Liver (tissue), 8 donors: ENCODE measurements at regions not wholly inside any gene's neighbourhood (a gene's known extent, or its start where the extent isn't known, plus 50 kb on each side); places are given as distances from the start of the nearest gene placed in this dataset.

ENCODE experiments used
- DNase-seq: peaks from one replicate; pipeline ENCODE4 v3.0.0-alpha.2; 2017; ENCODE audit warnings: low spot score
- H3K27ac ChIP-seq, 2 donors: one replicate each; pipeline ENCODE4 v1.7.0; 2013; ENCODE audit warnings: inconsistent platforms in 2 of 2, low read length in 2 of 2, control low read depth in 1 of 2, low read depth in 1 of 2, mild to moderate bottlenecking in 1 of 2
- H3K27me3 ChIP-seq, 4 donors: one replicate each; pipeline versions ENCODE4 v1.6.1 to v1.7.0; 2013; ENCODE audit warnings: low read length in 3 of 4, inconsistent platforms in 1 of 4, mild to moderate bottlenecking in 1 of 4, moderate library complexity in 1 of 4; ENCODE audit not compliant: control insufficient read depth in 4 of 4, insufficient read depth in 4 of 4
- H3K36me3 ChIP-seq, 4 donors: one replicate each; pipeline versions ENCODE4 v1.6.1 to v1.7.0; 2013; ENCODE audit warnings: low read length in 3 of 4, mild to moderate bottlenecking in 3 of 4, low read depth in 1 of 4, moderate library complexity in 1 of 4; ENCODE audit not compliant: control insufficient read depth in 4 of 4, insufficient read depth in 3 of 4
- H3K4me1 ChIP-seq, 4 donors: one replicate each; pipeline versions ENCODE4 v1.6.1 to v1.7.0; 2013; ENCODE audit warnings: low read length in 3 of 4, mild to moderate bottlenecking in 3 of 4, moderate library complexity in 1 of 4; ENCODE audit not compliant: control insufficient read depth in 4 of 4, insufficient read depth in 4 of 4
- H3K4me3 ChIP-seq, 3 donors: one replicate each; pipeline versions ENCODE4 v1.6.1 to v1.7.0; 2013; ENCODE audit warnings: low read length in 3 of 3, control low read depth in 1 of 3, low read depth in 1 of 3, mild to moderate bottlenecking in 1 of 3
- H3K9ac ChIP-seq, 2 donors: one replicate each; pipeline ENCODE4 v1.7.0; 2013; ENCODE audit warnings: low read length in 2 of 2, mild to moderate bottlenecking in 2 of 2, moderate library complexity in 2 of 2, control low read depth in 1 of 2, low read depth in 1 of 2
- H3K9me3 ChIP-seq, 4 donors: one replicate each; pipeline versions ENCODE4 v1.6.1 to v1.7.0; 2013; ENCODE audit warnings: low read length in 3 of 4; ENCODE audit not compliant: control insufficient read depth in 4 of 4
- EGR1 ChIP-seq, 2 donors: IDR thresholded peaks; 2 replicates each; pipeline ENCODE4 v1.6.1; 2016 to 2018; ENCODE audit warnings: antibody characterized with exemption in 2 of 2, low read depth in 2 of 2
- FOXA1 ChIP-seq: IDR thresholded peaks from 2 replicates; pipeline ENCODE4 v1.6.1; 2016; ENCODE audit warnings: antibody characterized with exemption
- FOXA2 ChIP-seq: IDR thresholded peaks from 2 replicates; pipeline ENCODE4 v1.6.1; 2016; ENCODE audit warnings: antibody characterized with exemption
- HNF4A ChIP-seq, 2 donors: conservative IDR thresholded peaks; 2 replicates each; pipeline ENCODE4 v1.6.1; 2016; ENCODE audit warnings: antibody characterized with exemption in 2 of 2, mild to moderate bottlenecking in 2 of 2
- HNF4G ChIP-seq: IDR thresholded peaks from 2 replicates; pipeline ENCODE4 v1.6.1; 2016; ENCODE audit warnings: antibody characterized with exemption
- JUND ChIP-seq, 2 donors: IDR thresholded peaks; 2 replicates each; pipeline ENCODE4 v1.6.1; 2016; ENCODE audit warnings: antibody characterized with exemption in 2 of 2
- NR2F2 ChIP-seq: IDR thresholded peaks from 2 replicates; pipeline ENCODE4 v1.6.1; 2016; ENCODE audit warnings: antibody characterized with exemption
- RAD21 ChIP-seq, 2 donors: IDR thresholded peaks; 2 replicates each; pipeline ENCODE4 v1.6.1; 2016; ENCODE audit warnings: antibody characterized with exemption in 2 of 2, mild to moderate bottlenecking in 2 of 2
- RXRA ChIP-seq, 2 donors: IDR thresholded peaks; 2 replicates each; pipeline ENCODE4 v1.6.1; 2017 to 2018; ENCODE audit warnings: antibody characterized with exemption in 2 of 2, mild to moderate bottlenecking in 1 of 2
- SP1 ChIP-seq: IDR thresholded peaks from 2 replicates; pipeline ENCODE4 v1.6.1; 2018; ENCODE audit warnings: antibody characterized with exemption, mild to moderate bottlenecking
- TAF1 ChIP-seq: conservative IDR thresholded peaks from 2 replicates; pipeline ENCODE4 v1.6.1; 2016; ENCODE audit warnings: antibody characterized with exemption, mild to moderate bottlenecking
- YY1 ChIP-seq: IDR thresholded peaks from 2 replicates; pipeline ENCODE4 v1.6.1; 2016; ENCODE audit warnings: antibody characterized with exemption, mild to moderate bottlenecking
- WGBS: extraction: QIAGEN DNeasy Blood & Tissue Kit; methylation state at CpG from one replicate; pipeline ENCODE4 v1.1.7; 2013; 5-methylcytosine and 5-hydroxymethylcytosine counted together
- TF ChIP-seq, protein P1 (sequence below): fragments of 150-350 bp; IDR thresholded peaks from 2 replicates; pipeline ENCODE4 v1.5.1; 2017; ENCODE audit warnings: improper control_type of control experiment, low read depth, low read length; ENCODE audit not compliant: missing input control
- TF ChIP-seq, protein P2 (sequence below): IDR thresholded peaks from 2 replicates; pipeline ENCODE4 v1.6.1; 2016; ENCODE audit warnings: antibody characterized with exemption
- TF ChIP-seq, protein P3 (sequence below): IDR thresholded peaks from 2 replicates; pipeline ENCODE4 v1.6.1; 2016; ENCODE audit warnings: antibody characterized with exemption
- TF ChIP-seq, protein P4 (sequence below): IDR thresholded peaks from 2 replicates; pipeline ENCODE4 v1.6.1; 2016; ENCODE audit warnings: antibody characterized with exemption, mild to moderate bottlenecking
- TF ChIP-seq, protein P5 (sequence below): IDR thresholded peaks from 2 replicates; pipeline ENCODE4 v1.6.1; 2016; ENCODE audit warnings: antibody characterized with exemption
- donor health status: healthy.
- donor health status: healthy.
- donor health status: healthy.
- donor health status: healthy.
- donor health status: healthy.

DNA sequence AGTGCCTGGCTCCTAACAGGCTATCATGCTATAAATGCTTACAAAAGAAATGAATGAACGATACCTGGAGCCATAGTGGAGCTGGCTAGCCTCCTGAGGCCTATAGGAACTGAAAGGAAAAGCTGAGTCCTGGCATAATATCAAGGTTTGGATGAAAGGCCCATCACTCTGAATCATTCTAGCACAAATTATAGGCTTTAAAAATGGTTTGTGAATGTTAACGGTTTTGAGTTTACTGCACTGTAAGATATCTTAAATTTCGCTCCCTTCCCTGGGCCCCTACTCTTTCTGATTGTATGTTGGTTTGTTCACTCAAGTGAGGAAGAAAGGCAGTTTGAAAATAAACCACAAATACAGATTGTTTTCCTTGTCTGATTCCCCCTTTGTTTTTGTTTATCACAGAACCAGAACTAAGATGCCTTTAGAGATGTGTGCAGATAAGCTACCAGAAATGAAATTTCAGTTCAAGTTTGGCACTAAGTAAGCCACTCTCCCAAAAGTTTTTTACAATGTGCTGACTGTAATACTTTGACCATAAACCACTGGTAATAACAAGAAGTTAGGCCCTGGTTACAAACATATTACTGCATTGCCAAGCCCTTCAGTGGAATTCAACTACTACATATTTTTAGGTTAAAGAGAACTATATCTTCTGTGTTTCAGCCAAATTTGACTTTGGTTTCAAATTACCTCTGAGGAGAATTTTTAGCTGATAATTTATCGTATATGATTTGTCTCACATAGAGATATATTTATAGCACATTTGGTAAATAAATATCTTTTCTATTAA, 89.5 kb downstream of the ALX1 start:
- no peaks in the 10 kb centered on the region for H3K4me1 ChIP-seq
- 87% methylated on average over 4 of the region's 4 CpGs for WGBS

DNA sequence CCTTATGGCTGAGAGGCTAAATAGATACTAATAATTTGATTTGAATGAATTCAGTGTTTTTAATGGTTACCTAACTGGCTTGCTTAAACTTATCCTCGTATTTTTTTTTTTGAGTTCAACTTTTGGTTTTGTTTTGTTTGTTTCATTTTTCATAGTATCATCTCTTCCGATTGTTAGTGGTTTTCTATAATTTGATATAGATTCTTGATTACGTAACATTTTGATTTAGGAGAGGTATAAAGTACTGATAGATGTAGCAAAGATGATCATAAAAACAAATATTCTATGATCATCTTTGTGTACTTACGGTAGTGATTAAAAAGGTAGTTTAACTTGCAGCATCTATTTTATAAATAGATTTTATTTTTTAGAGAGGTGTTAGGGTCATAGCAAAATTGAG, 93.0 kb downstream of the ALX1 start:
- Histone ChIP-seq H3K36me3 (no peaks in the 10 kb centered on the region), H3K9me3 (no peaks in the 10 kb centered on the region), H3K27me3 (no peaks in the 10 kb centered on the region), H3K4me3 (no peak overlapping the region), H3K9ac (no peak overlapping the region), H3K27ac (no peak overlapping the region), H3K4me1 (no peaks in the 10 kb centered on the region)
- 92% methylated on average over 4 of the region's 4 CpGs for WGBS
- DNase-seq: no peak
- TF ChIP-seq, protein P1, sequence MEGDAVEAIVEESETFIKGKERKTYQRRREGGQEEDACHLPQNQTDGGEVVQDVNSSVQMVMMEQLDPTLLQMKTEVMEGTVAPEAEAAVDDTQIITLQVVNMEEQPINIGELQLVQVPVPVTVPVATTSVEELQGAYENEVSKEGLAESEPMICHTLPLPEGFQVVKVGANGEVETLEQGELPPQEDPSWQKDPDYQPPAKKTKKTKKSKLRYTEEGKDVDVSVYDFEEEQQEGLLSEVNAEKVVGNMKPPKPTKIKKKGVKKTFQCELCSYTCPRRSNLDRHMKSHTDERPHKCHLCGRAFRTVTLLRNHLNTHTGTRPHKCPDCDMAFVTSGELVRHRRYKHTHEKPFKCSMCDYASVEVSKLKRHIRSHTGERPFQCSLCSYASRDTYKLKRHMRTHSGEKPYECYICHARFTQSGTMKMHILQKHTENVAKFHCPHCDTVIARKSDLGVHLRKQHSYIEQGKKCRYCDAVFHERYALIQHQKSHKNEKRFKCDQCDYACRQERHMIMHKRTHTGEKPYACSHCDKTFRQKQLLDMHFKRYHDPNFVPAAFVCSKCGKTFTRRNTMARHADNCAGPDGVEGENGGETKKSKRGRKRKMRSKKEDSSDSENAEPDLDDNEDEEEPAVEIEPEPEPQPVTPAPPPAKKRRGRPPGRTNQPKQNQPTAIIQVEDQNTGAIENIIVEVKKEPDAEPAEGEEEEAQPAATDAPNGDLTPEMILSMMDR: no peak
- TF ChIP-seq, protein P2, sequence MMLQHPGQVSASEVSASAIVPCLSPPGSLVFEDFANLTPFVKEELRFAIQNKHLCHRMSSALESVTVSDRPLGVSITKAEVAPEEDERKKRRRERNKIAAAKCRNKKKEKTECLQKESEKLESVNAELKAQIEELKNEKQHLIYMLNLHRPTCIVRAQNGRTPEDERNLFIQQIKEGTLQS: no peak
- TF ChIP-seq NR2F2: no peak
- no peak for TF ChIP-seq JUND (IDR thresholded peaks at IDR 0.05)
- TF ChIP-seq RAD21 (IDR thresholded peaks at IDR 0.05): no peak
- TF ChIP-seq FOXA1: no peak
- TF ChIP-seq TAF1: no peak
- TF ChIP-seq FOXA2: no peak
- TF ChIP-seq, protein P3, sequence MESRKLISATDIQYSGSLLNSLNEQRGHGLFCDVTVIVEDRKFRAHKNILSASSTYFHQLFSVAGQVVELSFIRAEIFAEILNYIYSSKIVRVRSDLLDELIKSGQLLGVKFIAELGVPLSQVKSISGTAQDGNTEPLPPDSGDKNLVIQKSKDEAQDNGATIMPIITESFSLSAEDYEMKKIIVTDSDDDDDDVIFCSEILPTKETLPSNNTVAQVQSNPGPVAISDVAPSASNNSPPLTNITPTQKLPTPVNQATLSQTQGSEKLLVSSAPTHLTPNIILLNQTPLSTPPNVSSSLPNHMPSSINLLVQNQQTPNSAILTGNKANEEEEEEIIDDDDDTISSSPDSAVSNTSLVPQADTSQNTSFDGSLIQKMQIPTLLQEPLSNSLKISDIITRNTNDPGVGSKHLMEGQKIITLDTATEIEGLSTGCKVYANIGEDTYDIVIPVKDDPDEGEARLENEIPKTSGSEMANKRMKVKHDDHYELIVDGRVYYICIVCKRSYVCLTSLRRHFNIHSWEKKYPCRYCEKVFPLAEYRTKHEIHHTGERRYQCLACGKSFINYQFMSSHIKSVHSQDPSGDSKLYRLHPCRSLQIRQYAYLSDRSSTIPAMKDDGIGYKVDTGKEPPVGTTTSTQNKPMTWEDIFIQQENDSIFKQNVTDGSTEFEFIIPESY: no peak
- no peak for TF ChIP-seq RXRA (IDR thresholded peaks at IDR 0.05)
- TF ChIP-seq, protein P4, sequence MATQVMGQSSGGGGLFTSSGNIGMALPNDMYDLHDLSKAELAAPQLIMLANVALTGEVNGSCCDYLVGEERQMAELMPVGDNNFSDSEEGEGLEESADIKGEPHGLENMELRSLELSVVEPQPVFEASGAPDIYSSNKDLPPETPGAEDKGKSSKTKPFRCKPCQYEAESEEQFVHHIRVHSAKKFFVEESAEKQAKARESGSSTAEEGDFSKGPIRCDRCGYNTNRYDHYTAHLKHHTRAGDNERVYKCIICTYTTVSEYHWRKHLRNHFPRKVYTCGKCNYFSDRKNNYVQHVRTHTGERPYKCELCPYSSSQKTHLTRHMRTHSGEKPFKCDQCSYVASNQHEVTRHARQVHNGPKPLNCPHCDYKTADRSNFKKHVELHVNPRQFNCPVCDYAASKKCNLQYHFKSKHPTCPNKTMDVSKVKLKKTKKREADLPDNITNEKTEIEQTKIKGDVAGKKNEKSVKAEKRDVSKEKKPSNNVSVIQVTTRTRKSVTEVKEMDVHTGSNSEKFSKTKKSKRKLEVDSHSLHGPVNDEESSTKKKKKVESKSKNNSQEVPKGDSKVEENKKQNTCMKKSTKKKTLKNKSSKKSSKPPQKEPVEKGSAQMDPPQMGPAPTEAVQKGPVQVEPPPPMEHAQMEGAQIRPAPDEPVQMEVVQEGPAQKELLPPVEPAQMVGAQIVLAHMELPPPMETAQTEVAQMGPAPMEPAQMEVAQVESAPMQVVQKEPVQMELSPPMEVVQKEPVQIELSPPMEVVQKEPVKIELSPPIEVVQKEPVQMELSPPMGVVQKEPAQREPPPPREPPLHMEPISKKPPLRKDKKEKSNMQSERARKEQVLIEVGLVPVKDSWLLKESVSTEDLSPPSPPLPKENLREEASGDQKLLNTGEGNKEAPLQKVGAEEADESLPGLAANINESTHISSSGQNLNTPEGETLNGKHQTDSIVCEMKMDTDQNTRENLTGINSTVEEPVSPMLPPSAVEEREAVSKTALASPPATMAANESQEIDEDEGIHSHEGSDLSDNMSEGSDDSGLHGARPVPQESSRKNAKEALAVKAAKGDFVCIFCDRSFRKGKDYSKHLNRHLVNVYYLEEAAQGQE: no peak
- no peak for TF ChIP-seq HNF4A (conservative IDR thresholded peaks at IDR 0.05)
- no peak for TF ChIP-seq YY1

More for the DNA sequence above, 89.5 kb downstream of the ALX1 start:
- Histone ChIP-seq H3K9ac (no peak overlapping the region), H3K27me3 (no peaks in the 10 kb centered on the region), H3K36me3 (no peaks in the 10 kb centered on the region), H3K9me3 (no peaks in the 10 kb centered on the region), H3K4me3 (no peak overlapping the region), H3K27ac (no peak overlapping the region)
- no peak for TF ChIP-seq HNF4G
- TF ChIP-seq, protein P3: no peak
- TF ChIP-seq SP1: no peak
- no peak for TF ChIP-seq NR2F2
- TF ChIP-seq JUND (IDR thresholded peaks at IDR 0.05): no peak
- no peak for TF ChIP-seq FOXA2
- TF ChIP-seq EGR1 (IDR thresholded peaks at IDR 0.05; ENCODE audit: low read depth in 2 of 2): no peak
- TF ChIP-seq HNF4A (conservative IDR thresholded peaks at IDR 0.05): no peak
- no peak for TF ChIP-seq TAF1
- TF ChIP-seq, protein P1: no peak
- TF ChIP-seq, protein P5, sequence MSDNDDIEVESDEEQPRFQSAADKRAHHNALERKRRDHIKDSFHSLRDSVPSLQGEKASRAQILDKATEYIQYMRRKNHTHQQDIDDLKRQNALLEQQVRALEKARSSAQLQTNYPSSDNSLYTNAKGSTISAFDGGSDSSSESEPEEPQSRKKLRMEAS: no peak
- TF ChIP-seq RXRA (IDR thresholded peaks at IDR 0.05): no peak
- no peak for TF ChIP-seq RAD21 (IDR thresholded peaks at IDR 0.05)
- no peak for DNase-seq
